ENCODE measurements at regions not wholly inside any gene's neighbourhood (a gene's known extent, or its start where the extent isn't known, plus 50 kb on each side); places are given as distances from the start of the nearest gene placed in this dataset.

GRCh38 chr1:194026422-194026821, 840.0 kb upstream of the B3GALT2 start:
- TF ChIP-seq CTCF (IDR thresholded peaks at IDR 0.05) (no peak), POLR2A (IDR thresholded peaks at IDR 0.05) (no peak), POLR2AphosphoS5 (IDR thresholded peaks at IDR 0.05) (no peak)
